Lower leg skin (tissue), 3 donors: ENCODE measurements at regions not wholly inside any gene's neighbourhood (a gene's known extent, or its start where the extent isn't known, plus 50 kb on each side); places are given as distances from the start of the nearest gene placed in this dataset.

Experiments used
- CTCF ChIP-seq, 3 donors: fragments of 450-650 bp; IDR thresholded peaks; one replicate each; pipeline ENCODE4 v1.5.1; 2016; ENCODE audit warnings: antibody characterized with exemption in 3 of 3, mild to moderate bottlenecking in 3 of 3, moderate library complexity in 2 of 3
- POLR2A ChIP-seq, 2 donors: fragments of 450-650 bp; IDR thresholded peaks; one replicate each; pipeline ENCODE4 v1.6.1; 2016 to 2017; ENCODE audit warnings: antibody characterized with exemption in 2 of 2, mild to moderate bottlenecking in 1 of 2, moderate library complexity in 1 of 2

- TF ChIP-seq CTCF (IDR thresholded peaks at IDR 0.05) (no peak), POLR2A (IDR thresholded peaks at IDR 0.05) (no peak)
Observed at GRCh38 chr21:38623552-38623951, 125.3 kb upstream of the ERG start.
